ENCODE measurements at regions not wholly inside any gene's neighbourhood (a gene's known extent, or its start where the extent isn't known, plus 50 kb on each side); places are given as distances from the start of the nearest gene placed in this dataset.

DNA sequence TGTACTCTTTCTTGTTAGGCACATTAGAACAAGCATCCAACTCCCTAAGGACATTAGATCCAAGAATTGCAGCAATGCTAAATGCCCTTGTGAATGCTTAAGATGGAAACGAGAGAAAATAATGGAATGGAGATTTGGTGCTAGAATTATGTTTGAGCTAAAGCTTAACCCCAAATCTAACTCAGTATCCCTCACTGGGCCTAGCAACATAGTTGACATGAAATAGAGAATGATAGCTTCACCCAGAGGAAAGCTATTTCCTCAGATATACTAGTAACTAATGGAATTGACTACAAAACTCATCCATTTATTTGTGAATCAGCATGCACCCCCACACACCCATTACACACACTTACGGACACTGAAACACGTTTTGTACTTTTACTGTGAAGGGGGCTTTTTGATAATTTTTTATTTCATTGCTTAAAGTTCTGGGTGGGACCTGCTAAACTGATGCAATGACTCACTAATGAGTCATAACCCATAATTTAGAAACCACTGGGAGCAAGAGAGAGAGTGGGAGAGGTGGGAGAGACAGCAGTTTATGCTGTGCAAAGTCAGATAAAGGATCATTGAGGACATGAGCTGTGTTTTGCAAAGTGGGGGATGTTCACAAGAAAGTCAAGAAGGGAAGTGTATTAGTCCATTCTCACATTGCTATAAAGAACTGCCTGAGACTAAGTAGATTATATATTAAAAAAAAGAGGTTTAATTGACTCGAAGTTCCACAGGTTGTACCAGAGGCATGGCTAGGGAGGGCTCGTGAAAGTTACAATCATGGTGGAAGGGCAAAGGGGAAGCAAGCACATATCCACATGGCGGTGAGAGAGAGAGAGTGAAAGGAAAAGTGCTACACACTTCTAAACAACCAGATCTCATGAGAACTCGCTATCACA is 382.7 kb downstream of the SFMBT2 start:
- DNase-seq (ENCODE audit: low read depth in 2 of 2), result no peak

DNA sequence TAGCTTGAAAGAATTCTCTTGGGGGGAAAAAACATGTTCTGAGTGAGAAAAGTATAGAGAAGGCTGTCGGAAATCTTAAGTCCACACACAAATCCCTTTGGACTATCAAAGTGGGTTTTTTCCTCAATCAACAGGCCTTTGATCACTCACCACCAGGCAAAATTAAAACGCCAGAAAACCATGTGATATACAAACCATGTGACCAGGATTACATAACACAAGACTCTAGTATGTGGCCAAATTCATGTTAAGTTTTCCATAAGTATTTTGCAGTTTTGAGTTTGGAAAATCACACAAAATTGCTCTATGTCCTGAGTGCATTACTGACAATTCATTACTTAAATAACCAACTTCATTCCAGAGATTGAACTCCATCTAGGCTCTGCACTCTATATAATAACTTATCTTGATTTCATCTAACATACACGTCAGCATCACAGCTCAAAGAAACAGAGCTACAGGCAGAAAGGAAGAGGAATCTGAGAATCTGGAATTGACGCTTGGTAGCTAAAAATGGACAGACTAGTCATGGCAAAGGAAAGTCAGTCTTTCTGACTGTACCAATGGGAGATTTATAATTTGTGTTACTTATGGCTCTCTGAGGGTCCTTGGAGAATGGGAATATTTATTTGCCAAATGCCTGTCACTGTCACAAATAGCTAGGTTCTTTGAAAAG is 383.5 kb downstream of the SFMBT2 start:
- DNase-seq (ENCODE audit: low read depth in 2 of 2), result no peak

DNA sequence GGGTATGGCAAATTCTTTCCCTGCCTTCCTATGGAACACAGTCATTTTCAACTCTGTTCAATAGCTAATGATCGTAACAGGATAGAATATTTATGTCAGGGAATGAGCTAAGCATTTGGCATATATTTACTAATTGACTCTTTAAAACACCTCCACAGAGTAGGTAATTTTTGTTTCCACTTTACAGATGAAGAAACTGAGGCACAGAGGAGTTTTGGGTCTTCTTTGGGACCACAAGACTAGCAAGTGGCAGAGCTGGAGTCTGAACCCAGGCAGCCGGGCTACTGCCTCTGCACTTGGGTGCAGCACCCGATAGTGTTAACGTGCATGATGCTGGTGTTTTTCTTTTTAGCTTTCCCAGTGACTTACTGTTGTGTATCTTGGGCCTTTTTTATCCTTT is 384.0 kb downstream of the SFMBT2 start:
- DNase-seq (ENCODE audit: low read depth in 2 of 2), result no peak

DNA sequence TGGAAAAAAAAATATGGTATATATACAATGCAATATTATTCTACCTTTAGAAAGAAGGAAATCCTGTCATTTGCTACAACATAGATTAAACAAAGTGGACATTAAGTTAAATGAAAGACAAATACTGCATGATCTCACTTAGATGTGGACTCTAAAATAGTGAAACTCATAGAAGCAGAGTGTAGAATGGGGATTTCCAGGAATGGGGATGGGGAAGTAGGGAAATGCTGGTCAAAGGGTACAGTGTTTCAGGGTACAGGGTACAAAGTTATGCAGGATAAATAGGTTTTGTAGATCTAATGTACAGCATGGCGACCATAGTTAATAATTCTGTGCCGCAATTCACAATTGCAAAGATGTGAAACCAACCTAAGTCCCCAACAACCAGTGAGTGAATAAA is 385.5 kb downstream of the SFMBT2 start:
- DNase-seq (ENCODE audit: low read depth in 2 of 2), result no peak

DNA sequence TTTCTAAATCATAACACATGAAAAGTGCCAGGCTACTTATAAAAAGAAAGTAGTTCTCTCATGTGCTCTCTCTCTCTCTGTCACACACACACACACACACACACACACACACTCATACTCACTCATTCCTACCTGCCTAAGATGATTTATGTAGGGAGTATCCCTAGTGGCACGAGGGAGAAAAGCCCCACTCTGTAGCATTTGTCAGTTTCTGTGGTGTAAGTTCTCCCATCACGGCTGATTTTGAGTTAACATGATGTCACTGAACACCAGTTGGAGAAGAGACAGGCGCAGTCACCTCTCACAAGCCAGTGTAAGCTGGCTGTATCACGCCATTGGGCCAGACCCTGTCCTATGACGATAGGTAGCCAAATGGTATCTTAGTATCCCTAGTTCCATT is 395.4 kb downstream of the SFMBT2 start:
- no peak for DNase-seq (ENCODE audit: low read depth in 2 of 2)

DNA sequence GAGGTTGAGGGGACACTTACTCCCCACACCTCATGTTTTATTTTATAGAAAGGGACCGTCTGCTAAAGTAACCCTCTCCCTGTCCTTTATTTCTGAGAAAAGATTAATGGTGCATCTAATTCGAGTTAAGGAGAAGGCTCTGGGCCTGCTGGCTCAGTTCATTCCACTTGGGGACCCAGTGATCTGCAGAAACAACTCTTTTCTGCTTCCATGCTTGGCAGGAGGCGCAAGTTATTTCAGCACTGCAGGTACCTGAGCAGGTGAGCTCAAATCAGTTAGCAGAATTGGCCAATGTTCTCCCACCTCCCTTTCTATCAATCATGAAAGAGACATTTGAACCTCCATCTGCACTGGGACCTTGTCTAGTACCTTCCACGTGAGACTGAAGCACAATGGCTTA is 396.1 kb downstream of the SFMBT2 start:
- DNase-seq (ENCODE audit: low read depth in 2 of 2), result no peak

DNA sequence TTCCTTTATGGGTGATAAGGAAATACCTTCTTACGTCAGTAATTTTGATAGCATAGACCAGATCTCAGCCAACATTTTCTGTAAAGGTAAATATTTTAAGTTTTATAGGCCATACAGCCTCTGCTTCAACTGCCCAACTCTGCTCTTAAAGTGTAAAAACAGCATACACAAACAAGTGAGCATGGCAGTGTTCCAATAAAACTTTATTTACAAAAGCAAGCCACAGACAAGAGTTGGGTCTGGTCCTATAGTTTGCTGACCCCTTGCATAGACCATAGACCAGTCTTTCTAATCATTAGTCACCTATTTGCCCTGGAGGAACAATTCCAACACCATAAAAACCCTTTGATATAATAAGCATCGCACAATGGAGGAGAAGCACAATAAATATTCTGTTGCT is 398.8 kb downstream of the SFMBT2 start:
- DNase-seq (ENCODE audit: low read depth in 2 of 2), result no peak

DNA sequence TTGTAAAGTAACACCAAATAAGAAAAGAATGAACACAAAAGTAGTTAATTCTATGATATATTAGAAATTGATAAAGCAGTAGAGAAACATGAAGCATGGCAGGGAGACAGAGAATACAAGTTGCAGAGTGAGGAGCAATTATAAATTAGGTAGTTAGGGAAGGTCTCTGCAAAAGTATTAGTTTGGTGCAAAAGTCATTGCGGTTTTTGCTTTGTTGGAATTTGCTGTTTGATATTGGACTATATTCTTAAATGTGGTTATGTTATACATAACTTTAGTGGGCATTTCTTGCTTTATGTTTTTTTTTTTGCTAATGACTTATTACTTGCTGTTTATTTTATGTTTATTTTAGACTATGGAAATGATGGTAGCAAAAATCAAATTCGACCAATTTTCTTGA is 402.2 kb downstream of the SFMBT2 start:
- DNase-seq (ENCODE audit: low read depth in 2 of 2), result no peak

DNA sequence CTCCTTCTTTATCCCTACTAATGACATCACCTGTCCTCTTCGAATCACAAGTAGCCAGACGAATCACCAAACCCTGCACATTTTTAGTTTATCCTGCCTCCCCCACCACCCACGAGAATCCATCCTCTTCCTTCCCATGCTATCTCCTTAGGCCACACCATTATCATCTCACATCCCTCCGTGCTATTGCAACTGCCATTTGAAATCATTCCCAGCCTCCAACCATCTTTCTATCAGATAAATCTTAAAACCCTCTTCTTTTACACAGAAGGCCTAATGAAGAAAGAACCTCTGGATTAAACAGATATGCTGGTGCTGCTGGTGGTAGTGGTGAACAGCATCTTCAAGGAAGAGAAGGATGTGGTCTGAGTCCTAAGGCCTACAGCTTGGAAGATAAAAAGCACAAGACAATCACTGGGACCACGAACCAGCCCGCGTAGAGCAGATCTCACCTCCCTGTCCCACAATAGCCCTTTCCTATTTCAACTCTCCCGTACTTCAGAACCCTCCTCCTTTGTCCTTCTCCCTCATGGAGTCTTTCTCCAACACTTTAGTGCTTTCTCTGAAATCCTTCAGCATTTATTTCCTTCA is 403.1 kb downstream of the SFMBT2 start:
- no peak for DNase-seq (ENCODE audit: low read depth in 2 of 2)

DNA sequence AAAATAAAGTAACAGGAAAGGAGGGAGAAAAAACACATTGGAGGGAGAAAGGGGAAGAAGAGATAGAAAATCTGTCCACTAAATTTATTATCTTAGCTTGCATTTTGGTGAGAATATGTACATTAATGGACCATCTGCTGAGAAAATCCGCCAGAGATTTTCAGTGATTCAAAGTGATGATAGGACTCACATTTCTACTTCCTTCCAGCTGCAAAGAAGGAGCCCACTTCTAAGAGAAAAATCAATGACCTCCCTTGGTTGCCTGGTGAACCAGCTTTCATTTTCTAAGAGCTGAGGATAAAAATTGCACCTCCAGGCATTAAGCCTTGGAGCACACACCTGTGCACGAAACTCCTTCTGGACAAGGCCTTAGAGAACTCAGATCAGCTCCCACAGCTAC is 404.3 kb downstream of the SFMBT2 start:
- DNase-seq (ENCODE audit: low read depth in 2 of 2), result no peak

DNA sequence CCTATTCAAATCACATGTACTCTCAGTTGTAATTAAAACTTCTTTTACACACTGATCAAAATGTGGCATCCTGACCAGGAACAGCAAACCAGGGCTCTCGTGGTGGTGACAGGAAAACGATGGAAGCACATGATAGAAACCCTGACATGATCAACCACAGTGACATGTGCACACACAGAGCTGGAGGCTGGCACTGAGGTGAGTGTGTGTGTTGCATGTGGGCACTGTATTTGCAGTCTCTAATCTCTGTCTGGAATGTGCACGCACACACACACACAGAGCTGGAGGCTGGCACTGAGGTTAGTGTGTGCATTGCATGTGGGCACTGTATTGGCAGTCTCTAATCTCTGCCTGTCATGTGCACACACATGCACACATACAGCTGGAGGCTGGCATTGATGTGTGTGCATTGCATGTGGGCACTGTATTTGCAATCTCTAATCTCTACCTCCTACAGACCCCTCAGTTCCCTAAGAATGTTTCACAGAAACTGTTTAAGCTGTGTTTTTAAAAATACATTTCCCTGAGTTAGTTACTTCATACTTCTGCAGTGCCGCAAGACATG is 406.9 kb downstream of the SFMBT2 start:
- no peak for DNase-seq (ENCODE audit: low read depth in 2 of 2)

DNA sequence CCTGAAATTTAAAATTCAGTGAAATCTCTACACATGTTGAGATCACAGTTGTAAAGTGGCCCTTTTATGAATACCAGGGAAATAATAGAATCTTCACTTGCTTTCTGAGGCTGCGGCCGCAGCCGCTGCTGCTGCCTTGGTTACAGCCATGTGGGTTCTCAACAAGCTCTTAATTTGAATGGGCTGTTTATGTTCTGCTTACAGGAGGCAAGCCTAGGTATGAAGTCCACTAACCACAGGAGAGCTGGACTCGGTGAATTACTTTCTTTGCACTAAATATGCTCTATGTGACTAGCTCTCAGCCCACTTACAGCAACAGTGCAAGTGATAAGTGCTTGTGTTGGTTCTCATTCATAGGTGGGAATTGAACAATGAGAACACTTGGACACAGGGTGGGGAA is 410.8 kb downstream of the SFMBT2 start:
- no peak for DNase-seq (ENCODE audit: low read depth in 2 of 2)

DNA sequence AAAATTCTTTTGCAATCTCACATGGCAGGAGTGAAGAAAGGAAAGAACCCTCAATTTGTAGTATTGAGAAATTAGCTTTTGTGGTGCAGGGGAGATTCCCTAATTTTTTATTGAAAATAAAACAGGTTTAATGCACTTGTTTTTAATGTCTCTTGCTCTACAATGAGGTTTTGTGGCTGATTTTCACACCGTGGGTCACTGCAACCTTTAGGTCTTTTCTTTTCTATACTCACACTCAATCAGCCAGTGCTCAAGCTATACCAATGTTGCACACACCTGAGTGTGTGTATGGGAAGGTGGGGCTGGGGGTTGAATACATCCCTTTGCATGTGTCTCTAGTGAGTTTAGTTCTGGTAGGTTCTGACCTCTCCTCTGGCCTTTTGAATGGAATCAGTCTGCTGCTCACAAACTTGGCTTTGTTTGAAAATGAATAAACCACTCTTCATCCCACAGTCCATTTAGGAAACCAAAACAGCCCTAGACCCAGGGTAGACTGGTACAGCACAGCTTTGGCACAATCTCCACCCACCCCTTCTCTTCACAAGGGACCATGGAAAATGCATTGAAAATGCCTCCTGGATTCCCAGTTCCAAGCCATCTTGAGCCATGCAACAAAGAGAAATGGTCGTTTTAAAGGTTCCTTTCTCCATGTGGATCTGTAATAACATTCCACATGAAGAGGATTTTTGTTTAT is 411.5 kb downstream of the SFMBT2 start:
- no peak for DNase-seq (ENCODE audit: low read depth in 2 of 2)

DNA sequence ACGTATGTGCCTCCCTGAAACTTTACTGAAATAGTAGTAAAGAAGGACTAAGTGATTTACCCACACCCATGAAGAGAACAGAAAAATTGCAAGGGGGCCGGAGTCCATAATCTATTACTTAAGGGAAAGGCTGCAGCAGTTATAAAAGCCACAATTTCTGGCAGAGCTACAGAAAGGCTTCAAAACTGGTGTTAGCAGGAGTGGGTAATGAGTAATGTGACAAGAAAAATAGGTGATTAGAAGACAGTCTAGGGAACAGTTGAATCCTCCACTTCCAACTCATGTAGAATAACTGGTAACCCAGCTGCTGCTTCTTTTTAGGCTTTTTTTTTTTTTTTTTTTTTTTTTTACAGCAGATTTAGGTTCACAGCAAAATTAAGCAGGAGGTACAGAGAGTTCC is 413.3 kb downstream of the SFMBT2 start:
- DNase-seq (ENCODE audit: low read depth in 2 of 2), result no peak

DNA sequence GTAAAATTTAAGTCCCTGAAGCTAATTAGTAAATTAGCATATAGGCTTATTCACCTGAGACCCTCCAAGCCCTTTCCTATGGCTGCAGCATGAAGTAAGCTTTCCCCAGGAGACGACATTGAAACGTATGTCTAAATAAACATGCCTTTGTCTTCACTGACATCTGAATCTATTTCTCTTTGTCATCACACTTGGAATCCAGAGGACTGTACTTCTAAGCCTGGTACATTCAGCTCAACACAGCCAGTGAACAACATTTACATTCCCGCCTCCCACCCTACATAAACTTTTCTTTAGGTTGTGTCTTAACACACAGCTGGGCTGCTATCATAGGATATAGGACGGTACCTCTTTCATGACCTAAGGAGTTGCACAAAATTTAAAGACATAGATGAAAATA is 414.4 kb downstream of the SFMBT2 start:
- no peak for DNase-seq (ENCODE audit: low read depth in 2 of 2)

DNA sequence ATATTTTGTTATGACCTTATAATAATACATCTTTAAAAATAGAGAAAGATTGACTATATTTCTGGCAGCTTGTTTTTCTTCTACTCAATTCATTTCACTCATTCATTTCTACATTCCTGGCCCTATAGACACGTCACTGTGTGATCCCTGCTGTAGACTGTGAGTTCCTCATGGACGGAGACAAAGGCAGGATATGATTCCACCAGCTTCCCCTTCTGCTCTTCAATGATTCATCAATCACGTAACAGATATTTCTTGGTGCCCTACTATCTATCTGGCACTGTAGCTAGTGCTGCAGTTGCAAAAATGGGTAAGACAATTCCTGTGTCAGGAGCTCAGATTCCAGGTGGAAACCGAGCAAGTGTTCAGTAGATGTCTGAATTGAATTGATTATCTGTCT is 415.0 kb downstream of the SFMBT2 start:
- no peak for DNase-seq (ENCODE audit: low read depth in 2 of 2)

DNA sequence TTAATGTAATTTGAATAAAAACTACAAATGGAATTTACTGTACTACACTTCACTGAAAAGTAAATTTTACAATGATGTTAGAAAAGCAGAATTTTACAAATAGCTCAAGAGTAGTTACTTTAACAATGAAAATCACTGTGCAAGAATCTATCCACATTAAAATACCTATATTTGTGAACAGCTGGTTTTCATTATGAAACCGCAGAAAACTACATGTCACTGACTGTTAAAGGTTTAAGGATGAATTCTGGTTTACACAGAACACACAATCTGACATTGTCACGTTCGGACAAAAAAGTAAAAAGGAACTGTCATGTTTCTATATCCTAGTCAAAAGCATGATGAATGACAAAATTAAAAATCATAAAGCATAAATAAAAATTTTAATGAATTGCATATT is 415.3 kb upstream of the PRKCQ start:
- no peak for DNase-seq (ENCODE audit: low read depth in 2 of 2)

DNA sequence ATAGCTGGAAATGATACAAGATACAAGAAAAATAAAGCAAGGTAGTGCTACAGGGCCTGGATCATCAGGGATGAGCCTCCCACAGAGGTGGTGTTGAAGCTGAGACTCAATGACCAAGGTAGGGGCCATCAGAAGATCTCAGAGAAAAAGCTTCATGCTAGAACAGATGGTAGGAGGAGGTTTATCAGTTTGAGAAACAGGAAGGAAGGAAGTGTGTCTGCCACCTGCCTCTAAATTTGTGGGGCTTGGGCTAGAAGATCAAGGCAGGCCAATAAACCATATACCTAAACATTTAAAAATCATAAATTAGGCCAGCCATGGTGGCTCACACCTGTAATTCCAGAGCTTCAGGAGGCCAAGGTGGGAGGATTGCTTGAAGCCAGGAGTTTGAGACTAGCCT is 410.8 kb upstream of the PRKCQ start:
- no peak for DNase-seq (ENCODE audit: low read depth in 2 of 2)

DNA sequence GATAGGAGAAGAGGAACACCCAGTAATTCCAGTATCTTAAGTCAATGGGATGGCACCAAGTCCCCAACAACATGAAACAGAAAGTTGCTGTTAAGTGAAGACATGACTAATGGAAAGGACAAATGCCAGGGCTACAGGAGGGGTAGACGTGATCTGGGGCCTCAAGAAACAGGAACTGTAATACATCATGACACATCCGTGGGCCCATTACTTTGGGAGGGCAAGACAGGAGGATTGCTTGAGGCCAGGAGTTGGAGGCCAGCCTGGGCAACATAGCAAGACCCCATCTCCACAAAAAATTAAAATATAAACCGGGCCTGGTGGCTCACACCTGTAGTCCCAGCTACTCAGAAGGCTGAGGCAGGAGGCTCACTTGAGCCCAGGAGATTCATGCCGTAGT is 408.6 kb upstream of the PRKCQ start:
- no peak for DNase-seq (ENCODE audit: low read depth in 2 of 2)

DNA sequence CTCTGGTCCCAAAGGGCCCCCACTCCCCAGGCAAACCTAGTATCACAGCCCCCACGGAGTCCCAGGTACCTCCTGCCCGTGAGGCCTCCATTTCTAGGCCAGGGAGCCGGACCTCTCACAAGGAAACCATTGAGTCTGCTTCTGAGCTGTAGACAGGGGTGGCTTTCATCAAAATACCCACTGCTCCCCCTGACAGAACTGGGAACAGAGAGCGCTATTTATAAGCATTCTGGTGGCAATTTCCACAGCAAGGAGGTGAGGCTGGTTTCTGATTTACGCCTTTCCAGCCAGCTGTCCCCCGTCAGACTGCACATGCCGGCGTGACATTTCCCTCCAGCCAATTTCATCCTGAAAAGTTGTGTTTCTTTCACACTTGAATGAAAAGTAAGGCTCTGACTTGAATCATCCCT is 407.5 kb upstream of the PRKCQ start:
- DNase-seq (ENCODE audit: low read depth in 2 of 2), result no peak

DNA sequence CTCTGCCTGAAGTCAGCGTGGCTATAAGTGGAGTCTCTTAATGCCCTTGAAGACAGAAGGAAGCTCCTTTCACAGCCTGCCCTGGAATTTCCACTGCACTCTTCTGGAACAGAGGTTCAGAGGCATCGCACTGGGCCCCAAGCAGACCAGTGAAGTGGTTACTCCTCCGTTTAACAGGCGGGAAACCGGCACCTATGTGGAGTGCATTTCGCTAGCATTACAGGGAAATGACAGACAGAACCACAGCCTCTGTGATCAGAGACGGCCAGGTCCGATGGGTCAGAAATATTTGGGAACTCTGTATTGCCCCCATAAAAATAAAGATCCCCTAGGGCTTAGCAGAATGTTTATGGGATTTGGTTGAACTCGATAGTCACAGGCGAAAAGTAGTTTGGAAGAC is 406.9 kb upstream of the PRKCQ start:
- DNase-seq (ENCODE audit: low read depth in 2 of 2), result no peak

DNA sequence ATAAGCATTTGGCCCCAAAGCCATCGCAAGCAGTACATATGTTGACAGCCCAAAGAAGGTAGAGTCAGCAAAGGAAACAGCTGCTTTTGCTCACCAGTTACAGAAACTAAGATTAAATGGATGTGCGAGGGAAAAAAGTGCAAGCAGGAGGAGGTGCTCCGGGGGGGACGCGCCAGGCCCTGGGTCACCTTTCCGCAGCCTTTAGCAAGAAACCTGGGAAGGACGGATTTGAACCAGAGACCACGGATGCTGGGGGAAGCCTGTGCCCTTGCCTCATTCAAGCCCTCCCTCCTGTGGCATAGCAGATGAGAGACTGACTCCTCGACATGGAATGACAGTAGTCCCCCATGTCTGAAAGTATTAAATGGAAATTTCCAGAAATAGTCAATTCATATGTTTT is 405.6 kb upstream of the PRKCQ start:
- no peak for DNase-seq (ENCODE audit: low read depth in 2 of 2)

All from stimulated activated CD4-positive, alpha-beta T cell treated with anti-CD3 and anti-CD28 coated beads, Interleukin-1b, Interleukin-23, amount 100 ng/mL, for 1 hour (primary cell).